ENCODE measurements at regions not wholly inside any gene's neighbourhood (a gene's known extent, or its start where the extent isn't known, plus 50 kb on each side); places are given as distances from the start of the nearest gene placed in this dataset.

DNA sequence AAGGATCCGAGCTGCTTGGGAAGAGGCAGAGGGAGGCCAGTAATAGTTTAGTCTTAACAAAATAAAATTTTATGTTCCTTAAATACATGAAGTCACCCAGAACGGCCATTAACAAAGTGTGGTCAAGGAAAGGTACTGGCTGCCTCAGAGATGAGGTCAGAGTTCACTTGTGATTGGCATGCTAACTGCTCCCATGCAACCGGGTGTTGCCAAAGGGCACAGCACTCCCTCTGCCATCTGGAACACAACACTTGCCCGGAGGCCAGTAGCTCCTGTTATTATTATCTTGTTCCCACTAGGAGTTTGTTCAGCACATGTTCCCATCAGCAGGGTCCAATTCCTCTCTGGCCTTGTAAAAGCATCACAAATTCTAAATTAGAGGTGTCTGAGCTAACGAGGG lies 207.0 kb downstream of the CYP26B1 start:
- TF ChIP-seq JUND (IDR thresholded peaks at IDR 0.05; ENCODE audit: low read length) = no peak
- TF ChIP-seq, protein P1, sequence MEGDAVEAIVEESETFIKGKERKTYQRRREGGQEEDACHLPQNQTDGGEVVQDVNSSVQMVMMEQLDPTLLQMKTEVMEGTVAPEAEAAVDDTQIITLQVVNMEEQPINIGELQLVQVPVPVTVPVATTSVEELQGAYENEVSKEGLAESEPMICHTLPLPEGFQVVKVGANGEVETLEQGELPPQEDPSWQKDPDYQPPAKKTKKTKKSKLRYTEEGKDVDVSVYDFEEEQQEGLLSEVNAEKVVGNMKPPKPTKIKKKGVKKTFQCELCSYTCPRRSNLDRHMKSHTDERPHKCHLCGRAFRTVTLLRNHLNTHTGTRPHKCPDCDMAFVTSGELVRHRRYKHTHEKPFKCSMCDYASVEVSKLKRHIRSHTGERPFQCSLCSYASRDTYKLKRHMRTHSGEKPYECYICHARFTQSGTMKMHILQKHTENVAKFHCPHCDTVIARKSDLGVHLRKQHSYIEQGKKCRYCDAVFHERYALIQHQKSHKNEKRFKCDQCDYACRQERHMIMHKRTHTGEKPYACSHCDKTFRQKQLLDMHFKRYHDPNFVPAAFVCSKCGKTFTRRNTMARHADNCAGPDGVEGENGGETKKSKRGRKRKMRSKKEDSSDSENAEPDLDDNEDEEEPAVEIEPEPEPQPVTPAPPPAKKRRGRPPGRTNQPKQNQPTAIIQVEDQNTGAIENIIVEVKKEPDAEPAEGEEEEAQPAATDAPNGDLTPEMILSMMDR (IDR thresholded peaks at IDR 0.05; ENCODE audit: control extremely low read depth in 1 of 3, insufficient read depth in 1 of 3, low read depth in 1 of 3, low read length in 3 of 3) = no peak
- no peak for TF ChIP-seq POU5F1 (IDR thresholded peaks at IDR 0.05; ENCODE audit: low read depth, low read length)
- TF ChIP-seq TEAD4 (IDR thresholded peaks at IDR 0.05; ENCODE audit: low read depth, low read length) = no peak
- no peak for TF ChIP-seq SAP30 (IDR thresholded peaks at IDR 0.05; ENCODE audit: insufficient read depth, insufficient replicate concordance, low read length)
- no peak for TF ChIP-seq MAFK (IDR thresholded peaks at IDR 0.05; ENCODE audit: low read depth, low read length)
- TF ChIP-seq CEBPB (IDR thresholded peaks at IDR 0.05; ENCODE audit: low read depth, low read length) = no peak
- H2AK5ac ChIP-seq (ENCODE audit: low read depth, low read length) = no peak overlapping the region
- no peak overlapping the region for H3K56ac ChIP-seq (replicated peaks; ENCODE audit: insufficient read length, low read depth, low read length)
- H3K9ac ChIP-seq (replicated peaks in 1 of 4; ENCODE audit: extremely low read depth in 1 of 4, low read depth in 3 of 4, low read length in 3 of 4) = no peak overlapping the region
- H3K23ac ChIP-seq (ENCODE audit: insufficient read length) = no peak overlapping the region
- H3K36me3 ChIP-seq (ENCODE audit: control insufficient read depth in 2 of 4, insufficient read depth in 4 of 4, low read length in 3 of 4) = no peaks in the 10 kb centered on the region; a peak in 1 of 8 replicates
- no peak overlapping the region for H3K4ac ChIP-seq (replicated peaks; ENCODE audit: insufficient read length, low read depth, low read length)
- no peak overlapping the region for H4K91ac ChIP-seq (replicated peaks; ENCODE audit: insufficient read length, low read length)
- FAIRE-seq (no peak), DNase-seq (ENCODE audit: low read depth in 1 of 2, low spot score in 2 of 2) (peak in 1 of 2 experiments; percentile 26)
- H2AFZ ChIP-seq (ENCODE audit: low read length) = no peak overlapping the region
- H3K4me2 ChIP-seq (ENCODE audit: insufficient read depth in 1 of 2, low read depth in 2 of 2, low read length in 2 of 2) = no peak overlapping the region
- H4K5ac ChIP-seq (ENCODE audit: insufficient read length, low read depth, low read length) = no peak overlapping the region
- POLR2A ChIA-PET (ENCODE audit: partially characterized antibody) = no interaction called here
- no peak overlapping the region for H2BK120ac ChIP-seq (replicated peaks; ENCODE audit: low read depth, low read length)
- H4K8ac ChIP-seq (ENCODE audit: extremely low read depth, insufficient read depth, low read length) = no peak overlapping the region
- no peaks in the 10 kb centered on the region for H3K23me2 ChIP-seq (ENCODE audit: low read depth, low read length)
- H3K4me1 ChIP-seq (replicated peaks in 1 of 4; ENCODE audit: control insufficient read depth in 3 of 4, insufficient read depth in 4 of 4, low read length in 3 of 4) = no peaks in the 10 kb centered on the region
- H2BK15ac ChIP-seq (ENCODE audit: low read length) = no peak overlapping the region
- H3K18ac ChIP-seq (ENCODE audit: extremely low read depth, low read length) = no peak overlapping the region
- CTCF ChIA-PET (ENCODE audit: partially characterized antibody) = interaction anchor here (1.2 to 4.7 kb wide), 4 partner anchors 18 to 176 kb away, joined by 3 to 24 read pairs (median 6); no protein-coding TSS in a partner anchor
- H3K14ac ChIP-seq (ENCODE audit: insufficient read length) = no peak overlapping the region
- no peaks in the 10 kb centered on the region for H3K27me3 ChIP-seq (replicated peaks in 1 of 4; ENCODE audit: control insufficient read depth in 3 of 4, extremely low read depth in 1 of 4, insufficient read depth in 3 of 4, low read length in 3 of 4)
- 86% methylated on average over 5 of the region's 5 CpGs; no CpG with 5 or more reads in 1 of the 2 experiments for WGBS, 2 experiments (ENCODE audit: extremely low coverage in 1 of 2, insufficient coverage in 1 of 2, insufficient read length in 1 of 2, insufficient replicate concordance in 2 of 2, low coverage in 1 of 2, low lambda C conversion rate in 2 of 2, missing lambda C conversion rate in 1 of 2)
- no peaks in the 10 kb centered on the region for H3K9me3 ChIP-seq (ENCODE audit: insufficient read depth in 2 of 2, low read depth in 1 of 2, low read length in 1 of 2)
- H2BK12ac ChIP-seq (ENCODE audit: low read depth, low read length) = no peak overlapping the region
- H3K79me2 ChIP-seq (ENCODE audit: control insufficient read depth in 1 of 2, insufficient read depth in 2 of 2, low read length in 2 of 2) = no peaks in the 10 kb centered on the region
- H3K4me3 ChIP-seq (ENCODE audit: extremely low read depth in 1 of 4, insufficient read depth in 2 of 4, low read depth in 3 of 4, low read length in 4 of 4) = no peak overlapping the region
- no peak overlapping the region for H2BK20ac ChIP-seq (ENCODE audit: low read length)
- H2BK5ac ChIP-seq (ENCODE audit: low read depth, low read length) = no peak overlapping the region
- no peak overlapping the region for H3K27ac ChIP-seq (ENCODE audit: low read depth, low read length)
- no peaks in the 10 kb centered on the region for H3K79me1 ChIP-seq (ENCODE audit: low read depth, low read length)
- H4K20me1 ChIP-seq (replicated peaks in 1 of 2; ENCODE audit: control insufficient read depth in 1 of 2, insufficient read depth in 2 of 2, low read length in 2 of 2) = no peaks in the 10 kb centered on the region
